ENCODE measurements at regions not wholly inside any gene's neighbourhood (a gene's known extent, or its start where the extent isn't known, plus 50 kb on each side); places are given as distances from the start of the nearest gene placed in this dataset.

GRCh38 chr3:150256318-150256717 is 151.8 kb upstream of the TSC22D2 start:
- TF ChIP-seq POLR2A (IDR thresholded peaks at IDR 0.05; ENCODE audit: low read depth, low read length): no peak
- TF ChIP-seq POLR2AphosphoS5 (IDR thresholded peaks at IDR 0.05; ENCODE audit: low read depth, low read length): no peak
- no peak for TF ChIP-seq TAF1 (IDR thresholded peaks at IDR 0.05; ENCODE audit: borderline replicate concordance, low read depth, low read length)

All from GM12892 (cell line).